Thymus (tissue), 11 donors: ENCODE measurements at regions not wholly inside any gene's neighbourhood (a gene's known extent, or its start where the extent isn't known, plus 50 kb on each side); places are given as distances from the start of the nearest gene placed in this dataset.

Experiments used
- DNase-seq, 9 donors: peaks; one replicate each; pipeline ENCODE4 v3.0.0-alpha.2; 2013; ENCODE audit warnings: low spot score in 9 of 9, low read depth in 6 of 9, missing footprints in 1 of 9
- H3K27ac ChIP-seq, 2 donors: one replicate each; pipeline ENCODE4 v1.5.1; 2013; ENCODE audit warnings: control low read depth in 1 of 2, low read depth in 1 of 2, low read length in 1 of 2, mild to moderate bottlenecking in 1 of 2, moderate library complexity in 1 of 2
- H3K27me3 ChIP-seq, 2 donors: one replicate each; pipeline ENCODE4 v1.5.1; 2013; ENCODE audit warnings: low read length in 1 of 2; ENCODE audit not compliant: control insufficient read depth in 2 of 2, insufficient read depth in 1 of 2
- H3K36me3 ChIP-seq, 2 donors: one replicate each; pipeline ENCODE4 v1.5.1; 2013; ENCODE audit warnings: low read length in 1 of 2, mild to moderate bottlenecking in 1 of 2, moderate library complexity in 1 of 2; ENCODE audit not compliant: control insufficient read depth in 2 of 2, insufficient read depth in 2 of 2
- H3K4me1 ChIP-seq, 2 donors: one replicate each; pipeline ENCODE4 v1.5.1; 2013; ENCODE audit warnings: low read length in 2 of 2; ENCODE audit not compliant: control insufficient read depth in 2 of 2, insufficient read depth in 2 of 2
- H3K4me3 ChIP-seq, 2 donors: one replicate each; pipeline ENCODE4 v1.5.1; 2013; ENCODE audit warnings: low read length in 2 of 2, control low read depth in 1 of 2, mild to moderate bottlenecking in 1 of 2
- H3K9me3 ChIP-seq, 2 donors: one replicate each; pipeline ENCODE4 v1.5.1; 2013; ENCODE audit warnings: low read length in 1 of 2, mild to moderate bottlenecking in 1 of 2; ENCODE audit not compliant: control insufficient read depth in 2 of 2, insufficient read depth in 1 of 2
- WGBS: extraction: QIAGEN DNeasy Blood & Tissue Kit; methylation state at CpG from one replicate; pipeline ENCODE4 v1.1.7; 2013; 5-methylcytosine and 5-hydroxymethylcytosine counted together
- donor health status: healthy.

DNA sequence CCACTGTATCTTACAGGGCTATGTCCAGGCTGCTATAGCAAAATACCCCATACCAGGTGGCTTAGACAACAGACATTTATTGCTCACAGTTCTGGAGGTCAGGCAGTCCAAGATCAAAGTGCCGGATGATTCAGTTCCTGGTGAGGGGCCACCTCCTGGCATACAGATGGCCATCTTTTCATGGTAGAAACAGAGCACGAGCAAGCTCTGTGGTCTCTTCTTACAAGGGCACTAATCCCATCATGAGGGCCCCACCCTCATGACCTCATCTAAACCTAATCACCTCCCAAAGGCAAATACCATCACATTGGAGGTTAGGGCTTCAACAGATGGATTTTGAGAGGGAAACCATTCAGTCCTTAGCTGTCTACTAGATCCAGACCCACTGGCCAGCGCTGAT is 117.4 kb upstream of the NECTIN1 start:
- 93% methylated on average over 3 of the region's 3 CpGs for WGBS
- no peaks in the 10 kb centered on the region for H3K9me3 ChIP-seq
- H3K27ac ChIP-seq, result no peak overlapping the region
- H3K36me3 ChIP-seq, result no peaks in the 10 kb centered on the region
- peaks cover 0 to 2% of the 10 kb centered on the region in 2 donors for H3K4me1 ChIP-seq
- DNase-seq, result no peak
- no peak overlapping the region for H3K4me3 ChIP-seq
- no peaks in the 10 kb centered on the region for H3K27me3 ChIP-seq

DNA sequence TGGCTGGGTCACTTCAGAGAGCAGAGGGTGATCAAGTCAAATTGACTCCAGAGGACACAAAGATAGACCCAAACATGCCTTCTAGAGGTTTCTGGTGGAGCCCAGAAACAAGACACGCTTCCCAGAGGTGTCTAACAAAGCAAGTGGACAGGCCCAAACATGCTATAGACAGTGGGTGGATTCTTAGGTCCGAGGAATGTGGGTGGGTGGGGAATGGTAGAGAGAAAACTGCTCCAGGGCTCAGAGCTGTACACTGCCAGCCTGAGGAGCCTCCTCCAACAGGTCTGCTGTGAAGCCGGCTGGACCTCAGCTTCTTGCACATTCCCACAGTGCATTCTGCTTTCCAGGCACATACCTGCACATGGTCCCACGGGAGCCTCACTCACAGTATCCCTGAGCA is 116.8 kb upstream of the NECTIN1 start:
- no peak overlapping the region for H3K27ac ChIP-seq
- H3K4me3 ChIP-seq, result no peak overlapping the region
- 92% methylated on average over 4 of the region's 4 CpGs for WGBS
- no peak for DNase-seq
- peaks cover 0 to 2% of the 10 kb centered on the region in 2 donors for H3K4me1 ChIP-seq
- no peaks in the 10 kb centered on the region for H3K36me3 ChIP-seq
- H3K9me3 ChIP-seq, result no peaks in the 10 kb centered on the region
- no peaks in the 10 kb centered on the region for H3K27me3 ChIP-seq

DNA sequence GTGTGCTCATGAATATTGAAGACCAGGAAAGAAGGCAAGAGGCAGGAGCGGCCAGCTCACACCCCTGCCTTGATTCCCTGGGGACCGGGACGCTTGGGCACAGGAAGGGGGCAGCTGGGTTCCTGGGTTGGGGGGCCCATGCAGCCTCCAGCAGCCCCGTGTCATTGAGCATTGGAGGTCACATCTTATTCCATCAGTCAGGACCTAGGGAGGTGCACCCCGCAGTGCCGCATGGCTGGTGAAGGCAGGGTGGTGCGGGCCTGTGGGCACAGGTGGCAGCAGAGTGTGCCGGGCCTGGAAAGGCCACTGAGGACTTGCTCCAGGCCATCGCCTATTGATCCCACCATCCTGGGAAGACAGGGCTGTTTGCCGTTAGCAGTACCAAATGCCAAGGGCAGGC is 116.3 kb upstream of the NECTIN1 start:
- Histone ChIP-seq H3K4me1 (peaks cover 0 to 2% of the 10 kb centered on the region in 2 donors), H3K27me3 (no peaks in the 10 kb centered on the region), H3K4me3 (no peak overlapping the region), H3K27ac (no peak overlapping the region), H3K9me3 (no peaks in the 10 kb centered on the region), H3K36me3 (no peaks in the 10 kb centered on the region)
- 90% methylated on average over 10 of the region's 10 CpGs for WGBS
- DNase-seq, result no peak

DNA sequence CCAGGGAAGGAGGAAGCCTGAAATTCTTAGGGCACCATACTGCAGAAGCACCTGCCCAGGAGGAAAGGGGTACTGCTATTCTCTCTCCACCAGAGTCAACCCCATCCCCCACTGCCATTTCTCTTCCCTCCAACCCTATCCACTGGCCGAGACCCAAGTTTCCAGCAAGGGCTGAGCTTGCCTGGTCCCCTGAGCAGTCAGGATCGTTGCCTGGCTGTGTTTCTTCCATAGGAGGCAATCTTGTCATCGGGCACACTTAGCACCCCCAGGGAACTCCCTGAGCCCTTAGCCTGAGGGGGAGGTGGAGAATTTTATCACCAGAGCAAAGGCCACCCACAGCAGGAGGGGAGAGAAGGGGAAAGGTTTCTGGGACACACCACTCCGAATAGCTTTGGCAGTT is 115.8 kb upstream of the NECTIN1 start:
- Histone ChIP-seq H3K36me3 (no peaks in the 10 kb centered on the region), H3K27ac (no peak overlapping the region), H3K4me3 (no peak overlapping the region), H3K27me3 (no peaks in the 10 kb centered on the region), H3K4me1 (peaks cover 0 to 2% of the 10 kb centered on the region in 2 donors), H3K9me3 (no peaks in the 10 kb centered on the region)
- WGBS, result 39% methylated on average over 4 of the region's 4 CpGs
- no peak for DNase-seq

DNA sequence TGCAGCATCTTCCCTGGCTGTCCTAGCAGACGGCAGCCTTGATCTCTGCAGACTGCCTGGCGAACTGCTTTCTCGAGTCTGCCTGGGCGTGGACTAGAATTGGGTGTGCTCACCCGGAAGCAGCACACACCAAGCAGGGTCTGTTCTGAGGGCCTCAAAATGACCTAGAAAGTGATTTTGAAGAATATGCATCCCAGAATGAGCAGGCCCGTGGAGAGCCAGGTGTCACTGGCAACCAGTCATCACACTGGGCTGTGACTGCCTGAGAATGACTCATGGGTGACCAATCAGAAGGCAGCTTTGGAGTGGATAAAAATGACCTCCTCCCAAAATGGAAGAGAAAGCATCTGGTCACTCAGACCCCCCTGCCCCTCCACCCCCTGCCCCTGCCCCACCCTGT is 114.9 kb upstream of the NECTIN1 start:
- H3K4me1 ChIP-seq, result peaks cover 0 to 2% of the 10 kb centered on the region in 2 donors
- WGBS, result 76% methylated on average over 6 of the region's 6 CpGs
- no peak overlapping the region for H3K27ac ChIP-seq
- H3K4me3 ChIP-seq, result no peak overlapping the region
- no peaks in the 10 kb centered on the region for H3K9me3 ChIP-seq
- DNase-seq, result no peak
- H3K27me3 ChIP-seq, result peaks cover 0 to 2% of the 10 kb centered on the region in 2 donors
- no peaks in the 10 kb centered on the region for H3K36me3 ChIP-seq

DNA sequence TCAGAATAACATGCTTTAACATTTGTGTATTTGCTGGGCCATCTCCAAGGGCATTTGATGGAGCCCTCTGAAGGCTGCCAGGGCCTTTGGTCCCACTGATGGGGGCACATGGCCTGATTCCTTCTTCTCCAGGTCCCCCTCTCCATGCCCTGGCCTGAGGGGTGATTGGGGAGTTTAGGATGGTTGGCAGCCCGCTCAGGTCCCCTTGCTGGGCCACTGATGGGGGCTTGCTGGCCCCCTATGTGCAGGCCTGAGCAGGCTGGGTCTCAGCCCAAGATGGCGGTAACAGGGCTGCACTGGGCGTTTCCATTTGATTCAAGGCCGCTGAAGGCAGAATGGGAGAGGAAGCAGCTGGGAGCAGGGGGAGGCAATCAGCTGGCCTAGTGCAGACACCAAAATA is 113.7 kb upstream of the NECTIN1 start:
- H3K9me3 ChIP-seq, result no peaks in the 10 kb centered on the region
- H3K27me3 ChIP-seq, result peaks cover 0 to 2% of the 10 kb centered on the region in 2 donors
- DNase-seq, result no peak
- H3K36me3 ChIP-seq, result no peaks in the 10 kb centered on the region
- peaks cover 0 to 2% of the 10 kb centered on the region in 2 donors for H3K4me1 ChIP-seq
- WGBS, result 87% methylated on average over 4 of the region's 4 CpGs
- no peak overlapping the region for H3K27ac ChIP-seq
- H3K4me3 ChIP-seq, result no peak overlapping the region

DNA sequence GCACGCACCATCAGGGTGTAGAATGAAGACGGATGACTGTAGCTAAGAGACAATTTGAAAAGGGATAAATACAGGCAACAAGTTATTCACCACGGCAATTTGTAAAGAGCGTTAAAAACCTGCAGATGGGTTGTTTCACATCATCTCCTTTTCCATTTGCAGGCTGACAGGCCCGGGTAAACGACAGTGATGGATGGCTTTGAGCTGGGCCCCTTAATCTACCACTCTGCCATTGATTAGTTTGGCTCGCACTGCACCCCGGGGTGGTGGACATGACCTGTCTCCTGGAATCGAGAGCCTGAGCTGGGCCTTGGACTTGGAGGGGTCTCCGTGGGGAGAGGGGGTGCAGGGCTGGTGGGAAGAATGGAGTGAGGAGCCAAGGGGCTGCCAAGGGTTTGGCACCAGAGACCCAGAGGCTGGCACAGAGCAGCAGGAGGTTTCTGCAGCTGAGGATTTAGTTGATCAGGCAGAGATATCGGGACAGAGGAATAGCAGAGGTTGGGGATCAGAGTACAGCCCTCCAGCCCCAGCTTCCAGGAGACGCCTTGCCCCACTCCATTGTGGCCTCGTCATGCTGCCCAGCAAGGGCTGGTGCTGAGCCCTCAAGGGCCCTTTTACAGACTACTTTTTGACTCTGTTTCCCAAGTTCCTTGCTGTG is 110.6 kb upstream of the NECTIN1 start:
- Histone ChIP-seq H3K9me3 (no peaks in the 10 kb centered on the region), H3K4me3 (no peak overlapping the region), H3K27ac (no peak overlapping the region), H3K36me3 (no peaks in the 10 kb centered on the region), H3K27me3 (peaks cover 0 to 2% of the 10 kb centered on the region in 2 donors), H3K4me1 (no peaks in the 10 kb centered on the region)
- WGBS, result 50% methylated on average over 13 of the region's 13 CpGs
- DNase-seq, result no peak

DNA sequence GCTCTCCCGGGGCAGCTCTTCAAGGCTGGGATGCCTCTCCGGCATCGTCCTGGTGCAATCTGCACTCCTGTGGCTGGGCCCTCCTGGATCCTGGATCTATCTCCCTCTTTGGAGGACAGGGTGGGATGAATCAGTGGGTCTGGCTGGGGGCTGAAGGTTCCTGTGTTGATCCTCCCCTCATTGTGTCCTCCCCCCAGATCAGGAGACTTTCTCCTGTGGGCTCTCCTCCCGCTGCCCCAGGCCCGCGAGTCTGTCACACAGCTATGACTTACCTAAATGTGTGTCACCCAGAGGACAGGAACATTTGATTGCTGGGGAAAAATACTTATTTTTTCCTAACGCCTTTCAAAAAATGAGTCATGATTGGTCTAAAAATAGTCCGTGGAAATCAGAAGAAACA is 106.8 kb upstream of the NECTIN1 start:
- no peak for DNase-seq
- Histone ChIP-seq H3K4me1 (no peaks in the 10 kb centered on the region), H3K27ac (no peak overlapping the region), H3K27me3 (peaks cover 0 to 8% of the 10 kb centered on the region in 2 donors), H3K4me3 (no peak overlapping the region), H3K36me3 (no peaks in the 10 kb centered on the region), H3K9me3 (no peaks in the 10 kb centered on the region)
- 78% methylated on average over 8 of the region's 8 CpGs for WGBS

DNA sequence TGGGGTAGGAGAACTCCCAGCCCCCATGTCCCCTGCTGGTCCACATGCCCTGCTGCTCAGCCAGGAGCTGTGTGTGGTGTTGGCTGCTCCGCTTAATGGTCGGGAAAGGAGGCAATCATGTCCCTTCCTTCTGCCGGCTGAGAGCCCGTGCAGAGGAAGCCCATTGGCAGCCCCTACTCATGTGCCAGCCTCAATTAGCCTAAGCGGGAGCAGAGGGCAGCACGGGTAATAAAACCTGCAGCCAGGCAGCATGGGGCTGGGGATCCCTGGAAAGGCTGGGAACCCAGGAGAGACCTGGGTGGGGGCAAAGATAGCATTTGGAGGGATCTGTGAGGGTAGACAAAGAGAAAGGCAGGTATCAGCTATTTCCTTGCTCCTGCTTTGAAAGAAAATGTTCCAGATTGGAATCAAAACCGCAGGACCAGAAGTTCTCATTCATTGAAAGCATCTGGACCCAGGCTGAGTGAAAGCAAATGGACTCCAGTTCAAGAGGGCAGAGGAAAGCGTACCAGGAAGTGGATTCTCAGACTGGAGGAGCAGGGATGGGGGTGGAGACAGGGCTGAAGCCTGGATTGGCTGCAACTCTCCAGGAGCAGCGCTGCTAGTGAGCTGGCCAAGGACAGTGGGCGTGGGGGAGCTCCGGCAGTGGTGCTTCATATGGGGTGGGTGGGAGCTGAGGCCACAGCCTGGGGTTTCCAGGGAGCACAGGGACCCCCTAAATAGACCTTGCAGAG is 103.4 kb upstream of the NECTIN1 start:
- H3K36me3 ChIP-seq, result no peaks in the 10 kb centered on the region
- H3K27ac ChIP-seq, result no peak overlapping the region

More for the DNA sequence above, 103.4 kb upstream of the NECTIN1 start:
- Histone ChIP-seq H3K27me3 (peaks cover 0 to 6% of the 10 kb centered on the region in 2 donors), H3K4me3 (no peak overlapping the region), H3K4me1 (no peaks in the 10 kb centered on the region), H3K9me3 (no peaks in the 10 kb centered on the region)
- no peak for DNase-seq
- WGBS, result 63% methylated on average over 11 of the region's 11 CpGs
